Activated CD4-positive, alpha-beta T cell treated with anti-CD3 and anti-CD28 coated beads, Interleukin-2, Interleukin-4, amounts not matched to agents 100 ng/mL and 50 ng/mL, durations not matched to agents 16 hours and 8 hours (primary cell): ENCODE measurements at regions not wholly inside any gene's neighbourhood (a gene's known extent, or its start where the extent isn't known, plus 50 kb on each side); places are given as distances from the start of the nearest gene placed in this dataset.

Experiments
- DNase-seq: peaks from one replicate; pipeline ENCODE4 v3.0.0-alpha.2; 2020; ENCODE audit warnings: low spot score

DNA sequence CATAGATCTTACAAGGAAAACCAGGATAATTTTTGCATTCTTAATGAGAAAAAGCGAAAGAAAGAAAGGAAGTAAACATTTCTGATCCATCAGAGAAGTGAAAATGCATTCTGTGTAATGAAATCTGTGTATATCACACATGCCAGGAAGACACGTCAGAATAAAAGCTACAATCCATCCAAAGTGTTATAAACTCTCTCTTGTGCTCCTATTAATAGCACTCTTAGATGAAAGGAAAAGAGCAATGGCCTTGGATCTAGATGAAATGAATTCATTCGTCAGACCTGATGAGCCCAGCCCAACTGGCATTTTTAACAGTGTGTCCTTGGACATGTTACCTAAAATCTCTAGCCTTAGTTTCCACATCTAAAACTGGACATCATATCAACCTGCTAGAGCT lies 885.5 kb downstream of the CDH11 start:
- no peak for DNase-seq

DNA sequence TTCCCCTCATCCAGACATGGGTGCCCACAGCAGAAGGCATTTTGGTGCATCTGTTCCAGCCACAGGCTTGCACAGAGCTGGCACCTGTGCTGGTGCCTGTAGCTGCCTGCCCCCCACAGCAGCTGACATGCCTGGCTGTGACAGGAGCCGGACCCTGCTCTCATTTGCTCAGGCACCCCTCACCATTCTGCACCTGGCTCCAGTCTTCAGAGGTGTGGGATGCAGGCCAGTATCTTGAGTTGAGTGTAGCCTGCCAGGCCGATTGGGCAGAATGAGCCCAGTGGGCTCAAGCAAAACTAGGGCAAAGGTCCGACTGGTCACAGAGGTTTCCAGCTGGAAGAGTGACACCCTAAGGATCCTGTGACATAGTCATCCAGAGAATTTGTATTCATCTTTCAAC lies 887.7 kb downstream of the CDH11 start:
- no peak for DNase-seq

DNA sequence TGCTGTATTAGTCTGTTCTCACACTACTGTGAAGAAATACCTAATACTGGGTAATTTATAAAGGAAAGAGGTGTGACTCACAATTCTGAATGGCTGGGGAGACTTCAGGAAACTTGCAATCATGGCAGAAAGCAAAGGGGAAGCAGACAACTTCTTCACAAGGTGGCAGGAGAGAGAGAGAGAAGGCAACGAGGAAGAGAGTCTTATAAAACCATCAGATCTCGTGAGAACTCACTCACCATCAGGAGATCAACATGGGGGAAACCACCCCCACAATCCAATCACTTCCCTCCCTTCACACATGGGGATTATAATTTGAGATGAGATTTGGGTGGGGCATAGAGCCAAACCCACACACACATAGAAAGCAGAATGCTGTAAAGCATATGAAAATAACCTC lies 896.2 kb downstream of the CDH11 start:
- no peak for DNase-seq

DNA sequence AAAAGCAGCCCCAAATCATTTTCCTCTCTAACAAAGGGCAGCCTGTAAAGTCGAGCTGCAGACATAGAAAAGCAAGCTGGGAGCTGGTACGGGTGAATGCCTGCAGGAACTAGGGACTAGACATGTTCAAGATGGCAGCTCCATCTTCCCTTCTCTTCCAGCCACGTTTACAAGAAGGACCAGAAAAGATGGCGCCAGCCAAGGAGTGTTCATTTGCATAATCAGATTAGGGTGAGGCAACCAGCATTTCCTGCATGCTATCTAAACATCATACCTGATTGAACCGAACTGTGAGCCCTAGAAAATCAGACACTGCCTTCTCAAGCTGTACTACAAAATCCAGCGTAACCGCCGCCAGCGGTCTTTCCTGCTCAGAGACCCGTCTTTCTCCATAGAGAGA lies 896.8 kb downstream of the CDH11 start:
- DNase-seq = no peak

DNA sequence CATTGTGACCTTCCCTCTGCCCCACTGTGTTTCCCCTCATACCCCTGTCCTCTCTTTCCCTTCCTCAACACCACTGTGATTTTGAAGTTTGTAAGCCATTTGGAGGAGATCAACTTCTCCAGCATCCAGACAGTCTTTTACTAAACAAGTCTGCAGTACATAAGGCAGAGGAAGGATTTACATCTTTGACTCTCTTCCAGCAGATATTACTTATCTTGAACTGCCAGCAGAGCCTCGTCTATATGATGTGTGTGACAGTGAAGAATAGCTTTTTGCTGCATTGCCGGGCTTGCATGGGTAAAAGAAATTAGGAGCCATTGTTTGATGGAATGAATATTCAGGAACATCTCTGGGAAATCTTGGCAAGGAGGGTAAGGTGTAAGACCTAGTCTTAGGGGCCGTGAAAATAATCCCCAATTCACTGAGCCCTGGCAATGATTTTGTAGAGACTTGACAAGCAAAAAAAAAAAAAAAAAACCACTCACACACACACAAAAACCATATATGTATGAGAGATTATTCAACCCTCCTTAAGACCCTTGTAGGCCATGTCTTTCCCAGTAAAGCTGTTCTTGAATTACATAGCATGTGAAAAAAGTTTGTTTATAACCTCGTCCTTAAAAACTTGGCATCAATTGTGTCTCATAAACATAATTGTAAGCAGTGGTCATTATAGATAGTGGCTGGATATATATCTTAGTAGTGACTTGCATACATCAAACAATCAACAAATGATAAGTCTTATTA lies 903.9 kb downstream of the CDH11 start:
- no peak for DNase-seq

DNA sequence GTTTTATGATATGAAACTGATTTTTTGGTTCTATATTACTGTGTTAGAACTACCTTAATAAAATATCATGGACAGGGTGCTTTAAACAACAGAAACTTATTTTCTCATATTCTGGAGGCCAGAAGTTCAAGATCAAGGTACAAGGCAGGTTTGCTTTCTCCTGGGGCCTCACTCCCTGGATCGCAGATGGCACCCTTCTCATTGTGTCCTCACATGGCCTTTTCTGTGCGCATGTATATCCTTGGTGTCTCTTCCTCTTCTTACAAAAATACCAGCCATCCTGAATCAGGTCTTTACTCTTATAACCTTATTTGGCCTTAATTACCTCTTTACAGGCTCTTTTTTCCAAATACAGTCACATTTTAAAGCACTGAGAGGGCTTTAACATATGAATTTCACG lies 906.1 kb downstream of the CDH11 start:
- DNase-seq = no peak

DNA sequence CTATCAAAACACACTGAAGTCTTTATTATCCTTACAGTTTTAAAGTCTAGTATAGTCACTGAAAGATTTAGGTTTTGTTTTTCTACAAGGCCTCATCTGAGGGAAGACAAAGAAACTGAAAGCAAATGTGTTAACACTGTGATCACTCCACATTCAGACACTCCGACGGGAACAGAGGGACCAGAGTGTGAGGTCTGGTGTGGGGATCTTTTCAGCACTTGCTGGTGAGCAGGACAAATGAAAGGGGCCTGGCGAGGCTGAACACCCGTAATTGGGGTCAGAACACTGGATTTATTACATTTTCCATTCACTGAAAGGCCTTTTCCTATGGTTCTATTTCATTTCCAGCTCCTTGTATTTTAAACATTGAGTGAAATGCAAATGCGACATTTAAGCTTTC lies 910.5 kb downstream of the CDH11 start:
- DNase-seq = no peak

DNA sequence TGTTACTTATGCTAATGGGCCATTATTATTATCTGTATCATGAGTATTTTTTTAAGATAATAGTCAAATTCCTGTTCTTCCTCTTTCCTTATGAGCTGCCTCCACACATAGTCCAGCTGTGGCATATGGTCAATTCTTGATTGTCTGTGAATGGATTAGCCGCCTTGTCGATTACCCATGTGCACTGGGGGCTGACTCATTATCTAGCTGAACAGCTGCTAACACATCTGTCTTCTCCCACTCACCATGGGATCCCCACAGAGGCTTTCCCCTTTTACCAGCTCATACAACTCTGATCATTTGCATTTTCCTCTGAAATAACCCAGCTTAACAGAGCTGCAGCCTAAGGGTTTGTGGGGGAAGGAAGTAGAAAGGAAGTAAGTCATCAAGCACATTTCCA lies 915.0 kb downstream of the CDH11 start:
- DNase-seq = no peak

DNA sequence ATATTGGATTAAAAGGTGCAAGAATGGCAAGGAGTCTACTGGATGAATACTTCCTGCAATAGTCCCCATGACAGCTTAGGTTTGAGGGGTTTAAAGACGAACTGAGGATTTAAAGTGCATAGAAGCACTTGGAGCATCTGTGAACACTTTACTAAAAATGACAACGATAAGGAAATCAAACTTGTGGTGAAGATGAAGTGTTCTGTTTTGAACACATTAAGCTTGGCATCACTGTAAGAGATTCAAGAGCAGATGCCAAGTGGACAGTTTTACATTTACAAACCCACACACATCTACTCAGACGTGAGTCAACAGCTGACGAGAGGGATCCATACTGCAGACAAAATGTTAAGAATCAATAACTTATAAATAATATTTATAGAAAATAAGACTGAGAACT lies 918.7 kb downstream of the CDH11 start:
- no peak for DNase-seq

DNA sequence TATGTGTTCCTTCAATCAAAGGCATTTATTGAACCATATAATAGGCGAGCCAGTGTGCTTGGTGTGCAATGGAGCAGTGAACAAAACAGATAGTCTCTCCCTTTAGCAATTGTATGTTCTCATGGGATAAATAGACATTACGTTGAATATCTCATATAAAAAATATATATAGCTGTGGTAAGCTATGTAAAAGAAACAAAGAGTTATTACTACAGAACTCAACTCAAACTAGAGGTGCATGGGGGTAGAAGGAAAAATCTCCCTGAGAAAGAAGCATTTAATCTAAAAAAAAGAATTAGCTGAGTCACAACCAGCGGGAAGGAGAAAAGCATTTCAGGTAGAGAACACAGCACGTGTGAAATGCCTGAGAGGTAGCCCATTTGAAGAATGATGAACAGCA lies 919.3 kb downstream of the CDH11 start:
- no peak for DNase-seq

DNA sequence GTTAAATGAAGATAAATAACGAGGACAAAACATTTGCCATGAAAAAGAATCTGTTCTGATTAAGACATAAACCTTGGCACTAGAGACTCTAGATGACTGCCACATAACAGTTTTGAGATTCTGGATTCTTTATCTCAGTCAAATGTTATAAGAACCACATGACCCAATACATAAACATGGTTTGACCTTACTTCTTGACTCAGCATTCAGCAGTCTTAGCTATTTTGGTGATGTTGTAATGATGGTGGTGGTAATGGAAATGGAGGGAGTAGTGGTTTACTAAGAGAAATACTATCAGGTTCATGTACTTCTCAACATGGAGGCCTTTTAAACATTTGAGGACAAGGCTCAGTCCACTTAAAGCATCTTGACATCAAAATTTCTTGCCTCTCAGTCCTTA lies 925.4 kb downstream of the CDH11 start:
- no peak for DNase-seq

DNA sequence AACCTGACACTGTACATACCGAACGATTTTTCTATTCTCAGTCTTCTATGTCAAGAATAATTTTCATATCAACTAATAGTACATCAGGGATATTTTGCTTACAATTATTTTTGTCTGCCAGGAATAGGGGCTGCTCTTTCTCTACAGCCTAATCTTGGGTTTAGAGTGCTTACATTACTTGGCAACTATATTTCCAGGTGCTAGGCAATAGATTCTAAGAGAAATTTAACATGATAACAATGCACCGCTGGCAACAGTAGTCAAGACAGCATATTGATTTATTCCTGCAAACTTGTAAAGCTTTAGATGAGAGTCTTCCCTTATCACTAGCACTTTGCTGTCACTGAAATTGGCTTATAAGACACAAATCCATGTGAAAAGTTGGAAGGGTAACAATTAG lies 935.9 kb downstream of the CDH11 start:
- DNase-seq = no peak

DNA sequence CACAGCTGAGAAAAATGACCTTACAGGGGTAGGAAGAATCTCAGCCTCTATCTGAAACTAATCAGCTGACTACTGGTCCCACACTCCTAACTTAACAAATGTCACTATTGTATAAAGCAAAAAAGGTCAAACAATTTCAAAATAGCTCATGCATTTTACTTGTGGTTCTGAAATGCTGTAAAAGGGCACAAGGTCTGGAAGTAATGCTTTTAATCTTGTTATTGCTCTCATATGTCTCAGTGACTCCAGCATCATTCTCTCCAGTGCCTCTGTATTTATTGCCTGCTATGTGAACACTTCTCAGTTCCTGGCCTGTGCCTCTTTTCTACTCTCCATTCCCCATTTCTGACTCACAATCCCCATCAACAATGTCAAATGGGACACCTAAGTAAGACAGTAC lies 937.7 kb downstream of the CDH11 start:
- no peak for DNase-seq

DNA sequence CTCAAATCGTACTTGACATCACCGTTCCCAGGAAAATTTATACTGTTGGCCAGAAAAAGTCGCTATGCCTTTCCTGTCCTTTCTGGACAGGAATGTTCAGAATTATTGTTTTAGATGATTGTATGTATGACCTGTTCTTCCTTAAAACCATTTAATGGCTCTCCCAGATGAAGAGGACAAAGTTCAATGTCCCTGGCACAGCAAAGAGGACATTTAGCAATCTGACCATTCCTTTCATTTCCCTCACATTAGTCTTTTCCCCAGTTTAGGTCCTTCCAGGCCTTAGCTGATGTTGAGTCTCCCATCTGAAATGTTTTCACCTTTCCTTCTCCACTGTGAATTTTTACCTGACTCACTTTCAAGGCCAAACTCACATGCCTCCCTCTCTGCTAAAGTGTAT lies 938.9 kb downstream of the CDH11 start:
- no peak for DNase-seq

DNA sequence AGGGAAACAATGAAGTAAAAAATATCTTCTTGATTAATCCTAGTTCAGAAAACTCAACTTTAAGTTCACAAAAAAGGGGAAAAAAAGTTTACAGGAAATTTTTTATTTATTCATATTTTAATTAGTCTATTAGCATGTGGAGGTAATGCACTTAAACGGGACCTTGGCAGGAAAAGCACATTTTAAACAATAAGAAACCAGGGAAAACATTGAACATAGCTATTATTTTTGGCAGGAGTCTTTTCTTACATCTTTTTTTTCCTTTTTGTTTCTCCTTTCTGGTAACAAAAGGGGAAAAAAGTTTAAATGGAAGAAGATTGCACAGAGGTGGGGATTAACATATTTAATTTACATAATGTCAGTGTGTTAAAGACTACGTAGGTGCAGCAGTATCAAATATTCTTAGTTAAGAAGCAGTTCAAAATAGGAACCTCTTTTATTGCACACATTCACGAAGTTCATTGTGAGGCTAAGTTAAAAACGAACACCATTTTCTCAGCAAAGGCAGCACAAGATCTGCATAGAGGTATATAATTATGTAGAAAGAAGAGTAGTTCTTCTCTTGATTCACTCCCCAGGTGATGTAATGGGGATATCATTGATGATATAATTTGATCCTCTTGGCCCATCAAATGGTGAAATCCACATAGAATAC lies 940.5 kb downstream of the CDH11 start:
- DNase-seq = no peak

DNA sequence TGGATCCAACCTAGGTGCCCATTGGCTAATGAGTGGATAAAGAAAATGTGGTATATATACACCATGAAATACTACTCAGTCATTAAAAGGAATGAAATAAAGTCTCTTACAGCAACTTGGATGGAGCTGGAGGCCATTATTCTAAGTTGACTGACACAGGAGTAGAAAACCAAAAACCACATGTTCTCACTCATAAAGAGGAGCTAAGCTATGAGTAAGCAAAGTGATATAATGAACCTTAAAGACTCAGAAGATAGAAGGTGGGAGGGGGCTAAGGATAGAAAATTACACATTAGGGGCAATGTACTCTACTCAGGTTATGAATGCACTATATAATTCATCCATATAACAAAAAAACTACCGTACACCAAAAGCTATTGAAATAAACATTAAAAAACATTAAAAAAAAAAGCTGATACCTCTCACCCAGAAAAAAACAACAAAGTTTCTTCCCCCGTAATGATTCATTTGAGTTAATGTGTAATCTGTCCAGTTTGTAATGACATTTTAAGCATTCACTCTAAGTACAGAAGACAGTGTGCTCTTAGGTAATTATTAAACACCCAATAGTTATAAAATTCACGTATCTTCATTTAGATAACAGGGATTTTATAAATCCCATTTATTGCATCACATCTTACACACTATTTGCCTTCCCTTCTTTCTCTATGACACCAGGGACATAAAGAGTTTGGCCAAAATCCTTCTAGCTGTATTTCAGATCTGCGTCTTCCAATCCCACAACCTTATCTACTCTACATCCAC lies 941.5 kb downstream of the CDH11 start:
- no peak for DNase-seq

DNA sequence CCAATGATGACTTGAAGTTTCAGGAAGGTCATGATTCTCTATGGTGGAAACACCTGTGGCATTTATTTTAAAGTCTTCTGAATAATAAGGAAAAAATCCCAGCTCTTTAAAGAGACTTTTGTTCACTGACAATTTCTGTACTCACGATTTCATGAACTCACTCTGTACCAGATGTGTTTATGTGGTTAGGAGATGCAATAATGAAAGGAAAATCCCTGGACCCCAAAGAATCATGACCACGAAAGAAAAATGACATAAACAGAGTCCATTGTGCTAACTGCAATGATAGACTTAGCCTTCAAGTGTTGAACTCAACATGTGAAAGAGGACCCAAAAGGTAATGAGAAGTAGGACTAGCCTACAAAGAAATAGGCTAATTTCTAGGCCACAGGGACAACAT lies 947.5 kb downstream of the CDH11 start:
- DNase-seq = no peak

DNA sequence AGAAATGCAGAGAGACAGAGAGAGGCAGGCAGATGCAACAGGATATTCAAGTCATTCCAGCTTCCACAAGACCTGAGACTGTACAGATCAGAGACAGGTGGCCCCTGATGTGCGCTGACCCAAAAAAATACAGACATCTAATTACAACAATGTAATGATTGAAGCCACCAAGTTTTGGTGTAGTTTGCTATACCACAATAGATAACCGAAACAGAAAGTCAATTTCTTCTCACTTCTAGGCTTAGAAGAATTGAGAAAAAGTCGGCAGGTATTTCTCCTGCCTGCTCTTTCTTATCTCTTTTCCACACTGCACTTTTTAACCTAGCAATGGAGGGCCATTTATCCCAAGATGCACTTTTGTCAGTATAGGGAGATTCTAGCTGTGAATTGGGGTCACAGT lies 949.2 kb downstream of the CDH11 start:
- DNase-seq = no peak

DNA sequence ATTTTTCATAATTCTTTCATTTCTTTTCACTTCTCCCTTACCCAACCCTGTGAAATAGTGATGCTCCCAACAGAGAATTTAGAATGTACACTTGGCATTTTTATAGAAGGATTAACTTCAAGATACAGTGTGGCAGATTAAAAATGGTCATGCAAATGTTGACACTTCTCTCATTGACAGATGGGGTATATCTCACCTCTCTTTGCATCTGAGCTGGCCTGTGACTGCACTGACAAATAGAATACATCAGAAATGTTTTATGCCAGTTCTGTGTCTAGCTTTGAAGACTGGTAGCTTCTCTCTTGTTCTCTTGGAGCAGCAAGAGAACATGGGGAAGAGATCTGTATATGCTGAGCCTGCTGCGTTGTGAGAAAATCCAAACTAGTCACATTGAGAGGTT lies 949.6 kb downstream of the CDH11 start:
- no peak for DNase-seq

DNA sequence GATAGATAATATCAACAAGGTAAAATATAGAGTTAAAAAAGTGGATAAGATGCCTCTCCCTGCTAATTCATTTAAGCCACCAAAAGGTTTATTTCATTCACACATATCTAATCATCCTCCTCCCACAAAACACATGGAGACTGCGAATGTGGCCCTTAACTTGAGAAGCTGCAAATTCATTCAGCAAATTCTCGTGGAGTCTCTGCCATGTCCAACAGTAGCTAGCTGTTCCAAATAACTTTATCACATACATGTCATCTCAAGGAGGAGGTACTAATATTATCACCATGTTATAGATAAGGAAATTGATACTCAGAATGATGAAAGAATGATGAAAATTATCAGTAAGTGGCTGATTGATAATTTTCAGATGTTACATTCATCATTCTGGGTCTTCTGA lies 950.2 kb downstream of the CDH11 start:
- no peak for DNase-seq

DNA sequence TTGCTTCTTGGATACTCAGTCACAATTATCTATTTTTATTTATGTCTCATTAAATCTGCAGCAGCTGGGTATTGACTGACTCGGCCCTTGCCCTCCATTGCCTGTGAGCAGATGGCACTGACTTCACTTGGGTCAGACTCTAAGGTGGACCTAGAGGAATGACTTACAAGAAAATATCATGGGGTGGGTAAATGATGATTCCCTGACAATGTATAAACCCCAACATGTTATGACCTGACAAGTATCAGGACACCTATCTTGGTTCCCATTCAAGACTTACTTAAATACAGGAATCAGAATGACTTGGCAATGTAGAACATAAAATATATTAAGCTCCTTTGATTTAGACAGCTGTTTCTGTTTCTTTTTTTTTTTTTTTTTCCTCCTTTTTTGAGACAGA lies 953.5 kb downstream of the CDH11 start:
- DNase-seq = no peak

DNA sequence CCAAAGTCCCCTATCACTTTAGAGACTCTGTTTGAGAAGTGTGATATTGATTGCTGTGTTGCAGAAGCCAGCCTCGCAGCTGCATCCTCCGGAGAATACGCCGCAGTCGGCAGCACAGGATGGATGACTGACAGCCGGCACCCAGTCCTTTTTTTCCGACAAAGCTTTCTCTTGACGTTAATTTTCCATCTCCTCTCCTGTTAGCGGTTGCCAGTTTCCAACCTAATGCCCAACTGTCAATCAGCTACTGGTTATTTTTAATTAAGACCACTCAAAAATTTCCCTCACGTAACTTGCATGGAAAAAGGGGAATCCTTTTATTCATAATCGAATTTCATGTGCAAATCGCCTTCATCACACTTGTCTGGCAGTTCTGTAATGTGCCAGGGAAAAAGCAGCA lies 953.9 kb downstream of the CDH11 start:
- no peak for DNase-seq

DNA sequence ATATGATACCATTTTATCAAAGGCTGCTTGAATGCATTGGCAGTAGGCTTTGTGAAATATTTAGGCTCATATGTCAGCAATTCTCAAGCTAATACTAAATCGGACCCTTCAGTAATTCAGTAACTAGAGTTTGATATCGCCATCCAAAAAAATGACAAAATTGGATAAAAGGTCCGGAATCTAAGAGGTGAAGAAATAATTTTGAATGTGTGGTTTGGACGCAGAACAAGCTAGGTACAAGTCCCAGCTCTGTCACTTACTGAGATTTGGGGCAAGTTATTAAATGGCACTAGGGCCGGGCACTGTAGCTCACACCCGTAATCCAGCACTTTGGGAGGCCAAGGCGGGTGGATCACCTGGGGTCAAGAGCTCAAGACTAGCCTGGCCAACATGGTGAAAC lies 956.5 kb downstream of the CDH11 start:
- no peak for DNase-seq
